ENCODE measurements at regions not wholly inside any gene's neighbourhood (a gene's known extent, or its start where the extent isn't known, plus 50 kb on each side); places are given as distances from the start of the nearest gene placed in this dataset.

- TF ChIP-seq YY1 (IDR thresholded peaks at IDR 0.05; ENCODE audit: insufficient read depth, insufficient read length) (no peak), ZNF274 (IDR thresholded peaks at IDR 0.05; ENCODE audit: low read depth, low read length) (no peak), SUZ12 (IDR thresholded peaks at IDR 0.05; ENCODE audit: extremely low read depth, insufficient read depth, insufficient read length) (no peak)
Measured at GRCh38 chr3:187873843-187874242, 128.6 kb upstream of the BCL6 start.
